Erythroblast (primary cell): ENCODE measurements at regions not wholly inside any gene's neighbourhood (a gene's known extent, or its start where the extent isn't known, plus 50 kb on each side); places are given as distances from the start of the nearest gene placed in this dataset.

Experiments used
- GATA1 ChIP-seq: IDR thresholded peaks from 2 replicates; pipeline ENCODE4 v1.6.1; 2011; ENCODE audit warnings: low read depth, mild to moderate bottlenecking, control low read depth, low read length, moderate library complexity
- POLR2A ChIP-seq: IDR thresholded peaks from 2 replicates; pipeline ENCODE4 v1.6.1; 2011; ENCODE audit warnings: mild to moderate bottlenecking, low read length

DNA sequence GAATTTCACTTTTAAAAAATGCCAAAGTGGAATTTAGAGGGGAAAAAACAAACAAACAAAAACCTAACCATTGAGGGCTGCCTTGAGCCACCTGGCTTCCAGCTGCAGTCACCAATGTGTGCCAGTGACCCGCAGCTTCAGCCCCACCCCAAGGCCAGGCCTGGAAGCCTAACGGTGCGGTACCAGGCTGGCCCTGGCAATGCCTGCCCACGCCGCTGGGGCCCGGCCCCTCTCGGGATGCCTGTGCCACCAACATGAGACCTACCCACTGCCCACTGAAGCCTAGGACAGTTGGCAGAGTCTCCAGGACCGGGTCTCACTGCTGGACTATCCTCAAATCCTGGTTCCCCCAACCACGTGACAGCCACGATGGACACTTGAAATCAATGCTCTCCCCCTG lies 96.6 kb downstream of the NCOR2 start:
- TF ChIP-seq POLR2A (no peak), GATA1 (no peak)
